MCF 10A (cell line): ENCODE measurements at regions not wholly inside any gene's neighbourhood (a gene's known extent, or its start where the extent isn't known, plus 50 kb on each side); places are given as distances from the start of the nearest gene placed in this dataset.

Experiments used
- BruUV-seq: library from RNA; stranded (reverse); fragments of 400-500 nt; replicated peaks from 2 replicates; lab custom pipeline; 2021; lab: Mats Ljungman, UMichigan
- CTCF ChIA-PET: fragments of 300-600 bp; sonication (Branson Sonifier 250); formaldehyde crosslinking; extraction: SDS; loops from one replicate; lab custom pipeline; 2021; ENCODE audit warnings: antibody characterized with exemption, inconsistent platforms; lab: Yijun Ruan, JAX
- POLR2A ChIA-PET: fragments of 300-600, 350-650 bp; sonication (Branson Sonifier 250); formaldehyde crosslinking; extraction: SDS; loops from one replicate; lab custom pipeline; 2020; ENCODE audit warnings: antibody characterized with exemption, inconsistent platforms; lab: Yijun Ruan, JAX
- DNase-seq: peaks from one replicate; pipeline ENCODE4 v3.0.0-alpha.2; 2018; ENCODE audit not compliant: unreplicated experiment
- H3K27ac Mint-ChIP-seq: one replicate; pipeline ENCODE4 v1.8.0; 2022; ENCODE audit warnings: mild to moderate bottlenecking, low read depth, mixed read lengths; ENCODE audit not compliant: unreplicated experiment
- H3K27me3 Mint-ChIP-seq: one replicate; pipeline ENCODE4 v1.8.0; 2022; ENCODE audit warnings: mixed read lengths; ENCODE audit not compliant: insufficient read depth, unreplicated experiment
- H3K36me3 Mint-ChIP-seq: one replicate; pipeline ENCODE4 v1.8.0; 2022; ENCODE audit warnings: mild to moderate bottlenecking, moderate library complexity, mixed read lengths; ENCODE audit not compliant: insufficient read depth, unreplicated experiment
- H3K4me1 Mint-ChIP-seq: one replicate; pipeline ENCODE4 v1.8.0; 2022; ENCODE audit warnings: mixed read lengths; ENCODE audit not compliant: insufficient read depth, unreplicated experiment
- H3K4me3 Mint-ChIP-seq: one replicate; pipeline ENCODE4 v1.8.0; 2022; ENCODE audit warnings: mild to moderate bottlenecking, moderate library complexity, mixed read lengths; ENCODE audit not compliant: unreplicated experiment
- H3K9me3 Mint-ChIP-seq: one replicate; pipeline ENCODE4 v1.8.0; 2022; ENCODE audit warnings: mixed read lengths; ENCODE audit not compliant: unreplicated experiment
- intact Hi-C: fragments of 100-400 bp; cut with micrococcal nuclease; formaldehyde crosslinking; loops from 2 replicates; pipeline ENCODE4 v1.14.1; 2022
- TF ChIP-seq, protein P1 (sequence below): fragments of 200-600 bp; IDR thresholded peaks from one replicate; pipeline ENCODE4 v1.8.0; 2022; ENCODE audit warnings: antibody characterized with exemption, mild to moderate bottlenecking; ENCODE audit not compliant: unreplicated experiment

DNA sequence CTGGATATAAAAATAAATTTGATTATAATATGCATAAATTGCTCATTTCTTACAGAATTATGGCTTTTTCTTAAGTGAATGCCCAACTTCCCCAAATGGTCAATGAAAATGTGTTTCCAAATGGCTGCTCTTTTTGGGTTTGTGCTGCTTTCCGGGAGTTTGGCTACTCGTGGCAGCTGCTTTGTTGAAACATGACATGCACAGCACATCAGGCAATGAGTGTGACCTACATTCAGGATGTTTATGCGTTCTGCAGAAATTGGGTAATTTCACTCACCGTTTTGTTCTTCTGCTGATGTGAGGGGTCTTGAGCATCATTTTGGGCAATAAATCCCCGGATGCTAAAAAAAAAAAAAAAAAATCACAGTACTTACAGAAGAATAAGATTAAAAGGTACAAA, 825.0 kb upstream of the KLHL29 start:
- Mint-ChIP-seq H3K27ac (no peak overlapping the region), H3K4me3 (no peak overlapping the region), H3K27me3 (no peaks in the 10 kb centered on the region), H3K4me1 (no peaks in the 10 kb centered on the region), H3K9me3 (peaks cover 34% of the 10 kb centered on the region), H3K36me3 (no peaks in the 10 kb centered on the region)
- DNase-seq: no peak
- TF ChIP-seq, protein P1, sequence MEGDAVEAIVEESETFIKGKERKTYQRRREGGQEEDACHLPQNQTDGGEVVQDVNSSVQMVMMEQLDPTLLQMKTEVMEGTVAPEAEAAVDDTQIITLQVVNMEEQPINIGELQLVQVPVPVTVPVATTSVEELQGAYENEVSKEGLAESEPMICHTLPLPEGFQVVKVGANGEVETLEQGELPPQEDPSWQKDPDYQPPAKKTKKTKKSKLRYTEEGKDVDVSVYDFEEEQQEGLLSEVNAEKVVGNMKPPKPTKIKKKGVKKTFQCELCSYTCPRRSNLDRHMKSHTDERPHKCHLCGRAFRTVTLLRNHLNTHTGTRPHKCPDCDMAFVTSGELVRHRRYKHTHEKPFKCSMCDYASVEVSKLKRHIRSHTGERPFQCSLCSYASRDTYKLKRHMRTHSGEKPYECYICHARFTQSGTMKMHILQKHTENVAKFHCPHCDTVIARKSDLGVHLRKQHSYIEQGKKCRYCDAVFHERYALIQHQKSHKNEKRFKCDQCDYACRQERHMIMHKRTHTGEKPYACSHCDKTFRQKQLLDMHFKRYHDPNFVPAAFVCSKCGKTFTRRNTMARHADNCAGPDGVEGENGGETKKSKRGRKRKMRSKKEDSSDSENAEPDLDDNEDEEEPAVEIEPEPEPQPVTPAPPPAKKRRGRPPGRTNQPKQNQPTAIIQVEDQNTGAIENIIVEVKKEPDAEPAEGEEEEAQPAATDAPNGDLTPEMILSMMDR: no peak
- CTCF ChIA-PET: interaction anchor here (0.5 to 1.2 kb wide), 2 partner anchors 20 to 798 kb away, joined by 3 read pairs; no protein-coding TSS in a partner anchor
- intact Hi-C loops: no loop called here
- POLR2A ChIA-PET: no interaction called here
- no TSS peak for BruUV-seq

- BruUV-seq: no TSS peak
- H3K4me3 Mint-ChIP-seq: no peak overlapping the region
- H3K9me3 Mint-ChIP-seq: peaks cover 14% of the 10 kb centered on the region
- H3K27me3 Mint-ChIP-seq: no peaks in the 10 kb centered on the region
- no peaks in the 10 kb centered on the region for H3K36me3 Mint-ChIP-seq
- no peak for DNase-seq
- ChIA-PET POLR2A (no interaction called here), CTCF (no interaction called here)
- TF ChIP-seq, protein P1: no peak
- intact Hi-C loops: no loop called here
- H3K4me1 Mint-ChIP-seq: no peaks in the 10 kb centered on the region
- no peak overlapping the region for H3K27ac Mint-ChIP-seq
Measured at GRCh38 chr2:22579341-22579740, 805.6 kb upstream of the KLHL29 start.

GRCh38 chr2:22582107-22582506, 802.9 kb upstream of the KLHL29 start:
- no TSS peak for BruUV-seq
- H3K9me3 Mint-ChIP-seq: peaks cover 14% of the 10 kb centered on the region
- intact Hi-C loops: no loop called here
- H3K4me1 Mint-ChIP-seq: no peaks in the 10 kb centered on the region
- POLR2A ChIA-PET: no interaction called here
- H3K36me3 Mint-ChIP-seq: no peaks in the 10 kb centered on the region
- no peak overlapping the region for H3K4me3 Mint-ChIP-seq
- TF ChIP-seq, protein P1: no peak
- DNase-seq: no peak
- CTCF ChIA-PET: no interaction called here
- H3K27ac Mint-ChIP-seq: no peak overlapping the region
- no peaks in the 10 kb centered on the region for H3K27me3 Mint-ChIP-seq

DNA sequence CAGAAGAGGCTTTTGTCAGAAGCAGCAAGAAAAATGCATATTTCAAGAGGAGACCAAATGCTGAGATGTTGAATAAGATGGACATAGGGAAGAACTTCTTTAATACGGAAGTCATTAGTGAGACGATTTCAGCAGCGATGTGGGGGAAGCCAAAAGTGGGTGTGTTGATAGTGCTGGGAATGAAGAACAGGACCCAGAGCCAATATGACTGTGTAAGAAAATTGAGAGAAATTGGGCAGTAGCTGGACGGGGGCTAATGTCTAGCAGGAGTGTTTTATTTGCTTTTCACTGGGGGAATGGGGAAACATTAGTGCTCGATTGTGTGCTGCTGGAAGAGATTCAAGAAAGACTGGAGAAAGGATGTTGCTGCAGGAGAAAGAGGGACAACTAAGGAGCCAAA, 788.7 kb upstream of the KLHL29 start:
- POLR2A ChIA-PET: no interaction called here
- H3K27ac Mint-ChIP-seq: no peak overlapping the region
- BruUV-seq: no TSS peak
- DNase-seq: no peak
- H3K4me3 Mint-ChIP-seq: no peak overlapping the region
- no peaks in the 10 kb centered on the region for H3K27me3 Mint-ChIP-seq
- intact Hi-C loops: no loop called here
- TF ChIP-seq, protein P1: no peak
- no peaks in the 10 kb centered on the region for H3K36me3 Mint-ChIP-seq
- H3K4me1 Mint-ChIP-seq: no peaks in the 10 kb centered on the region
- H3K9me3 Mint-ChIP-seq: peaks cover 22% of the 10 kb centered on the region
- CTCF ChIA-PET: no interaction called here
